ENCODE measurements at regions not wholly inside any gene's neighbourhood (a gene's known extent, or its start where the extent isn't known, plus 50 kb on each side); places are given as distances from the start of the nearest gene placed in this dataset.

DNA sequence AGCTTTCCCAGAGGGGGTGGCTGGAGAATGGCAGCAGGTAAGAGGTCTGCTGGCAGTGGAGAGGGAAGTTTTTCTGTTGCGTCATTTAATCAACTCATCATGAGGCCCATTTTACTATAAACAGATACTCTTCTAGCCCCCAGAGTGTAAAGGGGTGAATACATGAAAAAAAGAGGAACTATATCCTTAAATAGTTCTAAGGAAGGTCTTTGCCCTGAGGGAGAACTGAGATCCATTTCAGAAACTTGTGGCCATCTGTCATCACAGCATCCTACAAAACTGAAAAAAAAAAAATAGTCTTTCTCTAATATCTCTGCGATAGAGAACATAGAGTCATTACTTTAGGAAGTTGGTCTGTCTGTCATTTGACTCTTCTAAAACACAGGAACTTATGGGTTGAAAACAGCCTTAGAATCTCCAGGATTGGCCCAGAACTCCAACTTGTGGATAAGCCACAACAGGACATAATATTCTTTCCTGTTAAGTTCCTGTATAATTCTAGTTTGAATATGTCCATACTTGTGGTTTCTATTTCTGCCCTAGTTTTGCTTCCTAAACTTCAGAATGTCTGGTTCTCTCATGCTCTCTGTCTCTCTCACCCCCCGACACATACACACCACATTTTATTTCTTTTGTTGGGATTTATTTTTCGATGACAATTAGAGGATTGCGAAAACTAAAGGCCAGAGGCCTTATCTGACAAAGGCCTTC, 238.5 kb upstream of the PIK3R1 start:
- TF ChIP-seq FOXP2 (optimal IDR thresholded peaks at IDR 0.05; ENCODE audit: borderline replicate concordance, extremely low read depth, extremely low read length, insufficient read depth) = no peak
- TF ChIP-seq SIN3A (IDR thresholded peaks at IDR 0.05; ENCODE audit: borderline replicate concordance, insufficient read depth, low read length) = no peak
- TF ChIP-seq POLR2AphosphoS5 (IDR thresholded peaks at IDR 0.05; ENCODE audit: low read depth, low read length) = no peak
- TF ChIP-seq TAF1 (IDR thresholded peaks at IDR 0.05; ENCODE audit: borderline replicate concordance, insufficient read depth, low read length) = no peak
- TF ChIP-seq, protein P1, sequence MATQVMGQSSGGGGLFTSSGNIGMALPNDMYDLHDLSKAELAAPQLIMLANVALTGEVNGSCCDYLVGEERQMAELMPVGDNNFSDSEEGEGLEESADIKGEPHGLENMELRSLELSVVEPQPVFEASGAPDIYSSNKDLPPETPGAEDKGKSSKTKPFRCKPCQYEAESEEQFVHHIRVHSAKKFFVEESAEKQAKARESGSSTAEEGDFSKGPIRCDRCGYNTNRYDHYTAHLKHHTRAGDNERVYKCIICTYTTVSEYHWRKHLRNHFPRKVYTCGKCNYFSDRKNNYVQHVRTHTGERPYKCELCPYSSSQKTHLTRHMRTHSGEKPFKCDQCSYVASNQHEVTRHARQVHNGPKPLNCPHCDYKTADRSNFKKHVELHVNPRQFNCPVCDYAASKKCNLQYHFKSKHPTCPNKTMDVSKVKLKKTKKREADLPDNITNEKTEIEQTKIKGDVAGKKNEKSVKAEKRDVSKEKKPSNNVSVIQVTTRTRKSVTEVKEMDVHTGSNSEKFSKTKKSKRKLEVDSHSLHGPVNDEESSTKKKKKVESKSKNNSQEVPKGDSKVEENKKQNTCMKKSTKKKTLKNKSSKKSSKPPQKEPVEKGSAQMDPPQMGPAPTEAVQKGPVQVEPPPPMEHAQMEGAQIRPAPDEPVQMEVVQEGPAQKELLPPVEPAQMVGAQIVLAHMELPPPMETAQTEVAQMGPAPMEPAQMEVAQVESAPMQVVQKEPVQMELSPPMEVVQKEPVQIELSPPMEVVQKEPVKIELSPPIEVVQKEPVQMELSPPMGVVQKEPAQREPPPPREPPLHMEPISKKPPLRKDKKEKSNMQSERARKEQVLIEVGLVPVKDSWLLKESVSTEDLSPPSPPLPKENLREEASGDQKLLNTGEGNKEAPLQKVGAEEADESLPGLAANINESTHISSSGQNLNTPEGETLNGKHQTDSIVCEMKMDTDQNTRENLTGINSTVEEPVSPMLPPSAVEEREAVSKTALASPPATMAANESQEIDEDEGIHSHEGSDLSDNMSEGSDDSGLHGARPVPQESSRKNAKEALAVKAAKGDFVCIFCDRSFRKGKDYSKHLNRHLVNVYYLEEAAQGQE (IDR thresholded peaks at IDR 0.05; ENCODE audit: insufficient read depth in 1 of 2, low read depth in 2 of 2, low read length in 2 of 2) = no peak

DNA sequence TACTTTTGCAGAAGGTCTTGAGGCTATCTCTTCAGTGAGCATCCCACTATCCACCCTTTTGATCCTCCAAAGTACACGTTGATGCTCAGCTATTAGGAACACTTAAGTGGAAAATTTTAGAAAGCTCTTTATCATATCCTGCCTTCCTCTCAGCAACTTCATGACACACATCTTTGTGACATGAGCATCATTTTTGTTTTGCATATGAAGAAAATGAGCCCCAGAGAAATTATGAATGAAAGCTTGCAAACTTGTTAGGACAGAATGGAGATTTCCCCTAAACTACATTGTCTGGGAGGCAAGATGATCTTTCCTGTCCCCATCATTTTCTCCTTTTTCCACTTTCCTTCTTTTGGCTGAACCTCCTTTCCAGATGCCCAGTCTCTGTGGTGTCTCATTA, 239.4 kb upstream of the PIK3R1 start:
- TF ChIP-seq SIN3A (IDR thresholded peaks at IDR 0.05; ENCODE audit: borderline replicate concordance, insufficient read depth, low read length) = no peak
- no peak for TF ChIP-seq TAF1 (IDR thresholded peaks at IDR 0.05; ENCODE audit: borderline replicate concordance, insufficient read depth, low read length)
- TF ChIP-seq FOXP2 (optimal IDR thresholded peaks at IDR 0.05; ENCODE audit: borderline replicate concordance, extremely low read depth, extremely low read length, insufficient read depth) = no peak
- TF ChIP-seq, protein P1 (IDR thresholded peaks at IDR 0.05; ENCODE audit: insufficient read depth in 1 of 2, low read depth in 2 of 2, low read length in 2 of 2) = no peak
- TF ChIP-seq POLR2AphosphoS5 (IDR thresholded peaks at IDR 0.05; ENCODE audit: low read depth, low read length) = no peak

DNA sequence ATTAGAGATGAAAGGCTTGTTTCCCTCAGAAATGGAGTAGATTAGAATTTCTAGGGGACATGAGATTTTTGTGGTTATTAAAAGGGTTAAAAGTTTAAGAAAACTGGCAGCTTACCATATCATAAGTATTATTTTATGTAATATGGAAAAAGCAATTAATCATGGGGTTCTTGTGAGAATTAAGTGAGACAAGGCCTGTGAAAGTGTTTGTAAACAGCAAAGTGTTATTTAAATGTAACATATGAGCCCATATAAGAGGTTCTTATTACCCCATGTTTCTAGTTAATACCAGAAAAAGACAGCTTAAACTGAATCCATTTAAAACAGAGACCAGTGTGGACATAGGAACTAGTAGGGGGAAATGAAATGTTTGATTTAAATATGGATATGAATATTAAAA, 241.1 kb upstream of the PIK3R1 start:
- TF ChIP-seq POLR2AphosphoS5 (IDR thresholded peaks at IDR 0.05; ENCODE audit: low read depth, low read length) (no peak), FOXP2 (optimal IDR thresholded peaks at IDR 0.05; ENCODE audit: borderline replicate concordance, extremely low read depth, extremely low read length, insufficient read depth) (no peak), SIN3A (IDR thresholded peaks at IDR 0.05; ENCODE audit: borderline replicate concordance, insufficient read depth, low read length) (no peak)
- TF ChIP-seq, protein P1 (IDR thresholded peaks at IDR 0.05; ENCODE audit: insufficient read depth in 1 of 2, low read depth in 2 of 2, low read length in 2 of 2) = no peak

DNA sequence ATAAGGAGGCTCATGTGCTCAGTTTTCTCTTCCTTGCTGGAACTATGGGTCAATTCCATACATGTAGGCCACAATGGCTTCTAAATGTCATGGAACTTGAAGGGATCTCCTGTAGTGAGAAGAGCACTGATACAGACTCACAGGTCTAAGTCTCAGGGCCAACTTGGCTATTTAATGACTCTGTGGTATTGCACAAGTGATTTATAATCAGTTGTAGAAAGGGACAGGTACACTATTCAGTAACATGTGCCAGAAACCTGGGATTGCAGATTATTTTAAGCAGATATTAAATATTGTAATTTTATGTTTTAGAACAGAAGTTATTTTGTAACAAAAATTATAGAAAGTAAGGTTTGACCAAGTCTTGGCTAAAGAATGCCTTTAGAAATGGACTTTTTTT, 241.5 kb upstream of the PIK3R1 start:
- TF ChIP-seq SIN3A (IDR thresholded peaks at IDR 0.05; ENCODE audit: borderline replicate concordance, insufficient read depth, low read length) (no peak), FOXP2 (optimal IDR thresholded peaks at IDR 0.05; ENCODE audit: borderline replicate concordance, extremely low read depth, extremely low read length, insufficient read depth) (no peak), POLR2AphosphoS5 (IDR thresholded peaks at IDR 0.05; ENCODE audit: low read depth, low read length) (no peak), TAF1 (IDR thresholded peaks at IDR 0.05; ENCODE audit: borderline replicate concordance, insufficient read depth, low read length) (no peak)
- TF ChIP-seq, protein P1 (IDR thresholded peaks at IDR 0.05; ENCODE audit: insufficient read depth in 1 of 2, low read depth in 2 of 2, low read length in 2 of 2) = no peak

Measured in PFSK-1 (cell line).